SU-DHL-6 (cell line): ENCODE measurements at regions not wholly inside any gene's neighbourhood (a gene's known extent, or its start where the extent isn't known, plus 50 kb on each side); places are given as distances from the start of the nearest gene placed in this dataset.

Experiments used
- H2AFZ ChIP-seq: fragments of 200-600 bp; sonication (generic); 2 replicates; pipeline ENCODE4 v1.6.1; 2014; ENCODE audit warnings: low read depth, mild to moderate bottlenecking, moderate library complexity, mixed read lengths, antibody characterized with exemption, low read length; ENCODE audit not compliant: severe bottlenecking
- H3F3A ChIP-seq: fragments of 200-600 bp; shearing (Covaris generic); 2 replicates; pipeline ENCODE4 v1.6.0; 2016; ENCODE audit warnings: antibody characterized with exemption, mild to moderate bottlenecking; ENCODE audit not compliant: insufficient read depth
- H3K27ac ChIP-seq: fragments of 200-600 bp; sonication (generic); 2 replicates; pipeline ENCODE4 v1.5.1; 2016; ENCODE audit warnings: low read depth, mild to moderate bottlenecking, low read length, moderate library complexity, mixed read lengths
- H3K27me3 ChIP-seq: fragments of 200-600 bp; sonication (generic), shearing (Covaris generic); 2 replicates; pipeline ENCODE4 v1.6.0; 2014; ENCODE audit warnings: mild to moderate bottlenecking, low read length
- H3K36me3 ChIP-seq: fragments of 200-600 bp; sonication (generic); 2 replicates; pipeline ENCODE4 v1.6.1; 2014; ENCODE audit warnings: mild to moderate bottlenecking, low read length, mixed read lengths
- H3K4me2 ChIP-seq: fragments of 300-600, 200-600 bp; shearing (Covaris generic), sonication (generic); 2 replicates; pipeline ENCODE4 v1.6.0; 2014; ENCODE audit warnings: low read length, low read depth, mild to moderate bottlenecking; ENCODE audit not compliant: poor library complexity, severe bottlenecking
- H3K4me3 ChIP-seq: fragments of 200-600 bp; sonication (generic); 2 replicates; pipeline ENCODE4 v1.5.1; 2014; ENCODE audit warnings: antibody characterized with exemption, low read length, mild to moderate bottlenecking, mixed read lengths; ENCODE audit not compliant: insufficient read depth, poor library complexity, severe bottlenecking
- H3K79me2 ChIP-seq: fragments of 200-600 bp; sonication (generic); 2 replicates; pipeline ENCODE4 v1.6.1; 2014; ENCODE audit warnings: mild to moderate bottlenecking, low read length, moderate library complexity; ENCODE audit not compliant: insufficient read depth
- H3K9ac ChIP-seq: fragments of 200-600 bp; sonication (generic); 2 replicates; pipeline ENCODE4 v1.7.0; 2014; ENCODE audit warnings: mild to moderate bottlenecking, low read length
- H3K9me2 ChIP-seq: fragments of 200-600 bp; sonication (generic); replicated peaks from 2 replicates; pipeline ENCODE4 v1.6.1; 2014; ENCODE audit warnings: low read length; ENCODE audit not compliant: insufficient read depth
- H3K9me3 ChIP-seq: fragments of 200-600 bp; sonication (generic); 2 replicates; pipeline ENCODE4 v1.6.1; 2014; ENCODE audit warnings: low read length, mixed read lengths; ENCODE audit not compliant: insufficient read depth
- H4K20me1 ChIP-seq: fragments of 200-600 bp; sonication (generic); 2 replicates; pipeline ENCODE4 v1.6.1; 2014; ENCODE audit warnings: low read depth, mild to moderate bottlenecking, antibody characterized with exemption, low read length, moderate library complexity, mixed read lengths
- EZH2phosphoT487 ChIP-seq: fragments of 200-600 bp; sonication (generic), shearing (Covaris generic); conservative IDR thresholded peaks from 2 replicates; pipeline ENCODE4 v1.6.1; 2018; ENCODE audit warnings: mild to moderate bottlenecking, antibody characterized with exemption, low read length, moderate library complexity, mixed read lengths
- TF ChIP-seq, protein P1 (sequence below): fragments of 200-600 bp; sonication (generic); IDR thresholded peaks from one replicate; pipeline ENCODE4 v1.5.1; 2017; ENCODE audit warnings: antibody characterized with exemption, mild to moderate bottlenecking, low read length, moderate library complexity; ENCODE audit not compliant: insufficient read depth, poor library complexity, severe bottlenecking

- H3K27ac ChIP-seq, result no peak overlapping the region
- H3K4me3 ChIP-seq, result no peak overlapping the region
- no peak overlapping the region for H3K9ac ChIP-seq
- H3K36me3 ChIP-seq, result no peaks in the 10 kb centered on the region
- H3F3A ChIP-seq, result no peaks in the 10 kb centered on the region
- H3K4me2 ChIP-seq, result no peak overlapping the region
- H3K79me2 ChIP-seq, result no peaks in the 10 kb centered on the region
- TF ChIP-seq, protein P1, sequence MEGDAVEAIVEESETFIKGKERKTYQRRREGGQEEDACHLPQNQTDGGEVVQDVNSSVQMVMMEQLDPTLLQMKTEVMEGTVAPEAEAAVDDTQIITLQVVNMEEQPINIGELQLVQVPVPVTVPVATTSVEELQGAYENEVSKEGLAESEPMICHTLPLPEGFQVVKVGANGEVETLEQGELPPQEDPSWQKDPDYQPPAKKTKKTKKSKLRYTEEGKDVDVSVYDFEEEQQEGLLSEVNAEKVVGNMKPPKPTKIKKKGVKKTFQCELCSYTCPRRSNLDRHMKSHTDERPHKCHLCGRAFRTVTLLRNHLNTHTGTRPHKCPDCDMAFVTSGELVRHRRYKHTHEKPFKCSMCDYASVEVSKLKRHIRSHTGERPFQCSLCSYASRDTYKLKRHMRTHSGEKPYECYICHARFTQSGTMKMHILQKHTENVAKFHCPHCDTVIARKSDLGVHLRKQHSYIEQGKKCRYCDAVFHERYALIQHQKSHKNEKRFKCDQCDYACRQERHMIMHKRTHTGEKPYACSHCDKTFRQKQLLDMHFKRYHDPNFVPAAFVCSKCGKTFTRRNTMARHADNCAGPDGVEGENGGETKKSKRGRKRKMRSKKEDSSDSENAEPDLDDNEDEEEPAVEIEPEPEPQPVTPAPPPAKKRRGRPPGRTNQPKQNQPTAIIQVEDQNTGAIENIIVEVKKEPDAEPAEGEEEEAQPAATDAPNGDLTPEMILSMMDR, result no peak
- no peak for TF ChIP-seq EZH2phosphoT487
- H4K20me1 ChIP-seq, result no peaks in the 10 kb centered on the region
- no peak overlapping the region for H2AFZ ChIP-seq
- H3K9me3 ChIP-seq, result no peaks in the 10 kb centered on the region
- H3K27me3 ChIP-seq, result no peaks in the 10 kb centered on the region
- H3K9me2 ChIP-seq, result no peaks in the 10 kb centered on the region
These were observed 293.4 kb downstream of the CDK5RAP2 start for GRCh38 chr9:120286530-120286929.

GRCh38 chr9:120284821-120285220 is 295.1 kb downstream of the CDK5RAP2 start:
- Histone ChIP-seq H3K9me2 (no peaks in the 10 kb centered on the region), H3K36me3 (no peaks in the 10 kb centered on the region), H4K20me1 (no peaks in the 10 kb centered on the region), H3F3A (no peaks in the 10 kb centered on the region), H3K4me2 (no peak overlapping the region), H2AFZ (no peak overlapping the region), H3K27ac (no peak overlapping the region), H3K4me3 (no peak overlapping the region), H3K27me3 (no peaks in the 10 kb centered on the region), H3K9me3 (no peaks in the 10 kb centered on the region), H3K9ac (no peak overlapping the region), H3K79me2 (no peaks in the 10 kb centered on the region)
- no peak for TF ChIP-seq EZH2phosphoT487
- TF ChIP-seq, protein P1, result no peak

- no peaks in the 10 kb centered on the region for H3K9me2 ChIP-seq
- H2AFZ ChIP-seq, result no peak overlapping the region
- H3F3A ChIP-seq, result no peaks in the 10 kb centered on the region
- H3K36me3 ChIP-seq, result no peaks in the 10 kb centered on the region
- no peaks in the 10 kb centered on the region for H4K20me1 ChIP-seq
- no peak overlapping the region for H3K4me2 ChIP-seq
- no peaks in the 10 kb centered on the region for H3K27me3 ChIP-seq
- H3K4me3 ChIP-seq, result no peak overlapping the region
- H3K79me2 ChIP-seq, result no peaks in the 10 kb centered on the region
- TF ChIP-seq, protein P1, result no peak
- TF ChIP-seq EZH2phosphoT487, result no peak
- no peak overlapping the region for H3K9ac ChIP-seq
- no peak overlapping the region for H3K27ac ChIP-seq
- H3K9me3 ChIP-seq, result no peaks in the 10 kb centered on the region
These were observed 298.3 kb downstream of the CDK5RAP2 start for GRCh38 chr9:120281665-120282064.

DNA sequence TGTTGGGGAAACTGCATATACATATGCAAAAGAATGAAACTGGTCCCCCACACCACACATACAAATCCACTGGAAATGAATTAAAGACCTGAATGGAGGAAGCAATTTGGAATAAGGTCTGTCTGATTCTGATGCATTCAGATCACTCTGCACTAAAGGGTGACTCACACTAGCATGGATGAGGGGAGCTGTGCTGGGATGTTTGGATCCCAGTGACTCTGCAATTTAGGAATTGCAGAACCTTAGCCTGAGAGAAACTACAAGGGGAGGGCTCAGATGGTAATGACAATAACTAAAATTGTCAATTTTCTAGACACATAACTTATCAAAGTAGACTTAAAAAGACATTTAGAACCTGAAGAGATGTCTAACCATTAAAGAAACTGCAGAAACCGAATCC is 312.0 kb downstream of the CDK5RAP2 start:
- Histone ChIP-seq H3K36me3 (no peaks in the 10 kb centered on the region), H3K9me2 (no peaks in the 10 kb centered on the region), H3K27ac (no peak overlapping the region), H4K20me1 (no peaks in the 10 kb centered on the region), H3K4me3 (no peak overlapping the region), H3K79me2 (no peaks in the 10 kb centered on the region), H3K9ac (no peak overlapping the region), H2AFZ (no peak overlapping the region), H3F3A (no peaks in the 10 kb centered on the region), H3K27me3 (no peaks in the 10 kb centered on the region), H3K9me3 (no peaks in the 10 kb centered on the region), H3K4me2 (no peak overlapping the region)
- no peak for TF ChIP-seq EZH2phosphoT487
- TF ChIP-seq, protein P1, result no peak
